Glutamatergic neuron (in vitro differentiated cells): ENCODE measurements at regions not wholly inside any gene's neighbourhood (a gene's known extent, or its start where the extent isn't known, plus 50 kb on each side); places are given as distances from the start of the nearest gene placed in this dataset.

Experiments used
- DNase-seq: peaks from one replicate; pipeline ENCODE4 v3.0.0; 2022
- H3K27ac Mint-ChIP-seq: one replicate; pipeline ENCODE4 v1.8.0; 2020; ENCODE audit warnings: mild to moderate bottlenecking, mixed read lengths, inconsistent platforms; ENCODE audit not compliant: unreplicated experiment
- H3K27me3 Mint-ChIP-seq: one replicate; pipeline ENCODE4 v1.8.0; 2020; ENCODE audit warnings: mild to moderate bottlenecking, moderate library complexity, mixed read lengths, inconsistent platforms; ENCODE audit not compliant: unreplicated experiment
- H3K36me3 Mint-ChIP-seq: one replicate; pipeline ENCODE4 v1.8.0; 2020; ENCODE audit warnings: mild to moderate bottlenecking, mixed read lengths, inconsistent platforms; ENCODE audit not compliant: unreplicated experiment
- H3K4me1 Mint-ChIP-seq: one replicate; pipeline ENCODE4 v1.8.0; 2020; ENCODE audit warnings: mild to moderate bottlenecking, low read depth, mixed read lengths, inconsistent platforms; ENCODE audit not compliant: unreplicated experiment
- H3K4me3 Mint-ChIP-seq: one replicate; pipeline ENCODE4 v1.8.0; 2020; ENCODE audit warnings: mild to moderate bottlenecking, mixed read lengths, inconsistent platforms; ENCODE audit not compliant: unreplicated experiment
- H3K9me3 Mint-ChIP-seq: one replicate; pipeline ENCODE4 v1.8.0; 2020; ENCODE audit warnings: mild to moderate bottlenecking, moderate library complexity, mixed read lengths, inconsistent platforms; ENCODE audit not compliant: unreplicated experiment
- TF ChIP-seq, protein P1 (sequence below): fragments of 200-600 bp; sonication (generic); IDR thresholded peaks from one replicate; pipeline ENCODE4 v1.5.0; 2021; ENCODE audit not compliant: partially characterized antibody, unreplicated experiment

DNA sequence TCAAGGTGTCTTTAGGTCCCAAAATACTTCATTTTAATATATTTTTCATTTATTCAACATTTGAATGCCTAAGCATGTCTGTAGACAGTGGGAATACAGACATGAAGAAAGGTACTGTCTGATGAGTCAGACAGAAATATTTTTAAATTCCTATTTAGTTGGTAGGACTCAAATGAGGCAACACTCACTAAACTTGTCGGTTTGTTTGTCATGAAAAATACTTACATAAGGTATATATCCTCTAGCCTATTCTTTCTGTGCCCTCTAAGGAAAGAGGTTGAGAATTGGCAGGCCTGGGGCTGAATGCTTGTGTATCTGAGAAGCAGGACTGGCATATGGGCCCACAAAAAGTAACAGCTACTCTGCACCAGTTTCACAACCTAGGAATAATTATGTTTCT, 423.6 kb upstream of the MDFIC2 start:
- Mint-ChIP-seq H3K4me3 (no peak overlapping the region), H3K27me3 (no peaks in the 10 kb centered on the region), H3K9me3 (no peaks in the 10 kb centered on the region), H3K4me1 (no peaks in the 10 kb centered on the region), H3K27ac (no peak overlapping the region), H3K36me3 (no peaks in the 10 kb centered on the region)
- DNase-seq: no peak
- TF ChIP-seq, protein P1, sequence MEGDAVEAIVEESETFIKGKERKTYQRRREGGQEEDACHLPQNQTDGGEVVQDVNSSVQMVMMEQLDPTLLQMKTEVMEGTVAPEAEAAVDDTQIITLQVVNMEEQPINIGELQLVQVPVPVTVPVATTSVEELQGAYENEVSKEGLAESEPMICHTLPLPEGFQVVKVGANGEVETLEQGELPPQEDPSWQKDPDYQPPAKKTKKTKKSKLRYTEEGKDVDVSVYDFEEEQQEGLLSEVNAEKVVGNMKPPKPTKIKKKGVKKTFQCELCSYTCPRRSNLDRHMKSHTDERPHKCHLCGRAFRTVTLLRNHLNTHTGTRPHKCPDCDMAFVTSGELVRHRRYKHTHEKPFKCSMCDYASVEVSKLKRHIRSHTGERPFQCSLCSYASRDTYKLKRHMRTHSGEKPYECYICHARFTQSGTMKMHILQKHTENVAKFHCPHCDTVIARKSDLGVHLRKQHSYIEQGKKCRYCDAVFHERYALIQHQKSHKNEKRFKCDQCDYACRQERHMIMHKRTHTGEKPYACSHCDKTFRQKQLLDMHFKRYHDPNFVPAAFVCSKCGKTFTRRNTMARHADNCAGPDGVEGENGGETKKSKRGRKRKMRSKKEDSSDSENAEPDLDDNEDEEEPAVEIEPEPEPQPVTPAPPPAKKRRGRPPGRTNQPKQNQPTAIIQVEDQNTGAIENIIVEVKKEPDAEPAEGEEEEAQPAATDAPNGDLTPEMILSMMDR: no peak

DNA sequence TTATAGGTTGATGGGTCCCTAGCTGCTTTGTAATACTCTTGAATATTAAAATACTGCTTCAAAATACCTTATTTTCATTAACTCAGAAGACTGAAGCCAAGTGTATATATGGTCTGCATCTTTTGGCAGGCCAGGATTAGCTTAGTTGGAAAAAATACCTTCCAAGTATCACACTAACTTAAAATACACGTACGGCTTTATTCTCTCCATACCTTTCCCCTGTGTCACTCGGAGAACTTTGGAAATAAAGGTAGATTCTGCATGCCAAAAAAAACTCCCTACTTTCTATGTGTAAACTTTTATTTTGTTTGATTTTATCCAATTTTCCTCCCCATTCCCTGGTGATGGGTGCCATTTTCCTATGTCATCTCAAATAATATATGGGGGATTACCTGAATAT, 422.3 kb upstream of the MDFIC2 start:
- no peaks in the 10 kb centered on the region for H3K4me1 Mint-ChIP-seq
- DNase-seq: no peak
- TF ChIP-seq, protein P1: no peak
- H3K27me3 Mint-ChIP-seq: no peaks in the 10 kb centered on the region
- no peaks in the 10 kb centered on the region for H3K36me3 Mint-ChIP-seq
- no peak overlapping the region for H3K4me3 Mint-ChIP-seq
- H3K27ac Mint-ChIP-seq: no peak overlapping the region
- no peaks in the 10 kb centered on the region for H3K9me3 Mint-ChIP-seq

GRCh38 chr3:70731046-70731445, 418.6 kb upstream of the MDFIC2 start:
- DNase-seq: no peak
- TF ChIP-seq, protein P1: no peak
- H3K4me3 Mint-ChIP-seq: no peak overlapping the region
- H3K4me1 Mint-ChIP-seq: no peaks in the 10 kb centered on the region
- no peaks in the 10 kb centered on the region for H3K27me3 Mint-ChIP-seq
- H3K27ac Mint-ChIP-seq: no peak overlapping the region
- H3K36me3 Mint-ChIP-seq: no peaks in the 10 kb centered on the region
- H3K9me3 Mint-ChIP-seq: no peaks in the 10 kb centered on the region

- TF ChIP-seq, protein P1: no peak
- Mint-ChIP-seq H3K36me3 (no peaks in the 10 kb centered on the region), H3K4me3 (no peak overlapping the region), H3K27ac (no peak overlapping the region), H3K27me3 (no peaks in the 10 kb centered on the region), H3K4me1 (no peaks in the 10 kb centered on the region), H3K9me3 (no peaks in the 10 kb centered on the region)
- DNase-seq: no peak
Observed at GRCh38 chr3:70729845-70730244, 417.4 kb upstream of the MDFIC2 start.

GRCh38 chr3:70728311-70728710, 415.9 kb upstream of the MDFIC2 start:
- H3K27me3 Mint-ChIP-seq: no peaks in the 10 kb centered on the region
- H3K27ac Mint-ChIP-seq: no peak overlapping the region
- no peaks in the 10 kb centered on the region for H3K4me1 Mint-ChIP-seq
- no peak overlapping the region for H3K4me3 Mint-ChIP-seq
- no peaks in the 10 kb centered on the region for H3K36me3 Mint-ChIP-seq
- TF ChIP-seq, protein P1: no peak
- H3K9me3 Mint-ChIP-seq: no peaks in the 10 kb centered on the region
- no peak for DNase-seq
